BLaER1 (cell line): ENCODE measurements at regions not wholly inside any gene's neighbourhood (a gene's known extent, or its start where the extent isn't known, plus 50 kb on each side); places are given as distances from the start of the nearest gene placed in this dataset.
"Not testable (repeated sequence)": the region's sequence is repeated elsewhere in the genome, so short reads cannot be mapped to it uniquely, and the experiment has no call there.

Source experiments
- H3K27ac ChIP-seq: shearing (Covaris generic); formaldehyde crosslinking; 2 replicates; pipeline ENCODE4 v1.8.1; 2022
- H3K27me3 ChIP-seq: shearing (Covaris generic); formaldehyde crosslinking; 2 replicates; pipeline ENCODE4 v1.8.1; 2022
- H3K36me3 ChIP-seq: shearing (Covaris generic); formaldehyde crosslinking; 2 replicates; pipeline ENCODE4 v1.8.1; 2022
- H3K4me1 ChIP-seq: shearing (Covaris generic); formaldehyde crosslinking; 2 replicates; pipeline ENCODE4 v1.8.1; 2022
- H3K4me2 ChIP-seq: shearing (Covaris generic); formaldehyde crosslinking; 2 replicates; pipeline ENCODE4 v1.8.1; 2022
- H3K4me3 ChIP-seq: shearing (Covaris generic); formaldehyde crosslinking; 2 replicates; pipeline ENCODE4 v1.8.1; 2022
- H3K9ac ChIP-seq: shearing (Covaris generic); formaldehyde crosslinking; 2 replicates; pipeline ENCODE4 v1.8.1; 2022
- H3K9me3 ChIP-seq: shearing (Covaris generic); formaldehyde crosslinking; 2 replicates; pipeline ENCODE4 v1.8.1; 2022
- H4K20me1 ChIP-seq: shearing (Covaris generic); formaldehyde crosslinking; 2 replicates; pipeline ENCODE4 v1.8.1; 2022
- Cebpa-rat ChIP-seq: shearing (Covaris generic); IDR thresholded peaks from 2 replicates; pipeline ENCODE4 v1.8.1; 2022

- no peak overlapping the region for H3K27ac ChIP-seq
- no peak overlapping the region for H3K9ac ChIP-seq
- no peaks in the 10 kb centered on the region for H4K20me1 ChIP-seq
- H3K4me1 ChIP-seq = no peaks in the 10 kb centered on the region
- no peak overlapping the region for H3K4me2 ChIP-seq
- TF ChIP-seq Cebpa-rat = no peak
- no peak overlapping the region for H3K4me3 ChIP-seq
- no peaks in the 10 kb centered on the region for H3K36me3 ChIP-seq
- no peaks in the 10 kb centered on the region for H3K27me3 ChIP-seq
- peaks cover 10% of the 10 kb centered on the region for H3K9me3 ChIP-seq
These were observed 151.7 kb downstream of the ADCYAP1 start for GRCh38 chr18:1056404-1056803.

DNA sequence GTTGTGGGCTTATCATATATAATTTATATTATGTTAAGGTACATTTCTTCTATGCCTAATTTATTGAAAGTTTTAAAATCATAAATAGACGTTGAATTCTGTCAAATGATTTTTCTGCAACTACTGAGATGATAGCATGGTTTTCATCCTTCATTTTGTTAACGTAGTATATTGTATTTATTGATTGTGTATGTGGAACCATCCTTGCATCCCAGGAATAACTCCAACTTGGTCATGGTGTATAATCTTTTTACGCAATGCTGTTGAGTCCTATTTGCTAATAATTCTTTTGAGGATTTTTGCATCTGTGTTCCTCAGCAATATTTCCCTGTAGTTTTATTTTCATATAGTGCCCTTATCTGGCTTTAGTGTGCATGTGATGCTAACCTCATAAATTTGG lies 152.7 kb downstream of the ADCYAP1 start:
- no peak overlapping the region for H3K9ac ChIP-seq
- no peak overlapping the region for H3K4me2 ChIP-seq
- H3K9me3 ChIP-seq = peaks cover 10% of the 10 kb centered on the region
- no peaks in the 10 kb centered on the region for H3K27me3 ChIP-seq
- H4K20me1 ChIP-seq = no peaks in the 10 kb centered on the region
- no peaks in the 10 kb centered on the region for H3K36me3 ChIP-seq
- no peak for TF ChIP-seq Cebpa-rat
- no peaks in the 10 kb centered on the region for H3K4me1 ChIP-seq
- no peak overlapping the region for H3K27ac ChIP-seq
- H3K4me3 ChIP-seq = no peak overlapping the region

GRCh38 chr18:1062588-1062987 lies 157.9 kb downstream of the ADCYAP1 start:
- H3K4me3 ChIP-seq = no peak overlapping the region
- no peaks in the 10 kb centered on the region for H3K27me3 ChIP-seq
- TF ChIP-seq Cebpa-rat = no peak
- H3K4me1 ChIP-seq = no peaks in the 10 kb centered on the region
- no peak overlapping the region for H3K27ac ChIP-seq
- H3K4me2 ChIP-seq = no peak overlapping the region
- H3K9ac ChIP-seq = no peak overlapping the region
- no peaks in the 10 kb centered on the region for H3K36me3 ChIP-seq
- peaks cover under 1% of the 10 kb centered on the region; the same call in 1 of the 2 replicates for H3K9me3 ChIP-seq
- no peaks in the 10 kb centered on the region for H4K20me1 ChIP-seq

GRCh38 chr18:1075322-1075721 lies 170.7 kb downstream of the ADCYAP1 start:
- Histone ChIP-seq H3K9me3 (no peaks in the 10 kb centered on the region), H3K4me1 (no peaks in the 10 kb centered on the region), H3K27me3 (no peaks in the 10 kb centered on the region), H3K4me3 (no peak overlapping the region), H3K36me3 (no peaks in the 10 kb centered on the region), H3K27ac (no peak overlapping the region), H3K9ac (no peak overlapping the region), H3K4me2 (no peak overlapping the region), H4K20me1 (no peaks in the 10 kb centered on the region)
- no peak for TF ChIP-seq Cebpa-rat

DNA sequence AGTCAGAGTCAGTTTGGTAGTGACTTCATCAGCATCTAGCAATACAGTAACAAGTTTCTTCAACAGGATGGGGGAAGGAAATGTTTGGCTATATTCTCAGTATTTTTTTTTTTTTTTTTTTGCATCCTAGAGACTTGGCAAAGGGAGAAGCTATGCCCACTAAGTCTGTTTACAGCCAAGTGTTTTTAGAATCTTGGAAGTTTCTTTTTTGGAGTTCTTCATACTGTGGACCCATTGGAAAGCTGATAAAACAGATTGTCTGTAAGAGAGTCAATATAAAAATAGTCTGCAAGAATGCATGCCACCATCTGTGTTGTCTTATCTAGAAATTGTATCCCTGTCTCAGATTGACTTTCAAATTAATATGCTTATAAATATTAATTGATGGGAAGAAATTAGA lies 171.2 kb downstream of the ADCYAP1 start:
- no peaks in the 10 kb centered on the region for H3K9me3 ChIP-seq
- no peaks in the 10 kb centered on the region for H4K20me1 ChIP-seq
- no peaks in the 10 kb centered on the region for H3K36me3 ChIP-seq
- no peak overlapping the region for H3K9ac ChIP-seq
- H3K4me3 ChIP-seq = no peak overlapping the region
- no peak overlapping the region for H3K4me2 ChIP-seq
- no peak for TF ChIP-seq Cebpa-rat
- no peaks in the 10 kb centered on the region for H3K27me3 ChIP-seq
- no peaks in the 10 kb centered on the region for H3K4me1 ChIP-seq
- no peak overlapping the region for H3K27ac ChIP-seq

DNA sequence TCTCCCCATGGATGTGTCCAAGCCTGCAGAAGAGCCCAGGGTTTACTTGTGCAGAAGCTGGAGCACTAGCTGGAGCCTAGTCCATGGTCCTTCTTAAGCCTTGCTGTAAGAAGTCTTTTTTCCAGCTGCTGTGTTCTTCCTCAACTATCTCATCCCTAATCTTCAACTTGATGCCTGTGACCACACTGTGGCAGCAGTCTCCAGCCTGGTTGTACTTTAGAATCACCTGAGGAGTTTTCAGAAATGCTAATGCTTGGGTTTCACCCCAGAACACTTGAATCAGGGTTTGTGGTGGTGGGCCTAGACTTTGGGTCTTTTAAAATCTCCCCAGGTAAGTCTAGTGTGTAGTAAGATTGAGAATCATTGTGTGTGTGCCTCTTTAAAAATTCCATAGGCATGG lies 173.6 kb downstream of the ADCYAP1 start:
- no peak overlapping the region for H3K27ac ChIP-seq
- H3K4me2 ChIP-seq = no peak overlapping the region
- no peaks in the 10 kb centered on the region for H3K9me3 ChIP-seq
- no peaks in the 10 kb centered on the region for H3K4me1 ChIP-seq
- H4K20me1 ChIP-seq = no peaks in the 10 kb centered on the region
- no peaks in the 10 kb centered on the region for H3K36me3 ChIP-seq
- no peak overlapping the region for H3K4me3 ChIP-seq
- no peaks in the 10 kb centered on the region for H3K27me3 ChIP-seq
- no peak for TF ChIP-seq Cebpa-rat
- no peak overlapping the region for H3K9ac ChIP-seq

GRCh38 chr18:1083675-1084074 lies 179.0 kb downstream of the ADCYAP1 start:
- not testable (repeated sequence) for H3K4me2 ChIP-seq, H3K9ac ChIP-seq, H3K9me3 ChIP-seq, H3K36me3 ChIP-seq, H3K27me3 ChIP-seq, H3K4me3 ChIP-seq, H4K20me1 ChIP-seq, H3K4me1 ChIP-seq, H3K27ac ChIP-seq

DNA sequence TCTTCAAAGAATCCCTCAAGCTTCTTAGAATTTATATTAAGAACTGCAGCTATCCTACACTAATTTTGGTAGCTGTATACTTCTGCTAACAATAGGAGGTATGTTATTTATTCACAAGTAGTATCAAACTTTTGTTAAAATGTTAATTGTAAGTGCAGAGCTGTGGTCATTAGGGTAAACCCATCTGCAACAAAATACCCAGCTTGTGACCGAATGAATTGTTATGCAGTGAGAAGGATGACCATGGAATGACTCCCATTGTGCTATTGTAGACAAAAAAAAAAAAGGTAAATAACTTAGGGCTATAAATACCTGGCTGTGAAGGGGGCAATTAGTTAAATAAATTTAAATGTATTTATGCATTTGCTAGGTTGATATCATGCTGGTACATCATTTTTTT lies 186.1 kb downstream of the ADCYAP1 start:
- Histone ChIP-seq H3K27me3 (no peaks in the 10 kb centered on the region), H3K4me1 (no peaks in the 10 kb centered on the region), H3K4me2 (no peak overlapping the region), H3K27ac (no peak overlapping the region), H3K9me3 (0 out of 2 replicates have a peak, but pooled peaks cover 8% of the 10 kb centered on the region), H3K4me3 (no peak overlapping the region), H3K9ac (no peak overlapping the region), H4K20me1 (no peaks in the 10 kb centered on the region), H3K36me3 (no peaks in the 10 kb centered on the region)
- TF ChIP-seq Cebpa-rat = no peak

- no peak overlapping the region for H3K4me2 ChIP-seq
- no peak overlapping the region for H3K27ac ChIP-seq
- H3K36me3 ChIP-seq = no peaks in the 10 kb centered on the region
- H4K20me1 ChIP-seq = no peaks in the 10 kb centered on the region
- TF ChIP-seq Cebpa-rat = no peak
- no peak overlapping the region for H3K9ac ChIP-seq
- 0 out of 2 replicates have a peak, but pooled peaks cover 8% of the 10 kb centered on the region for H3K9me3 ChIP-seq
- H3K4me3 ChIP-seq = no peak overlapping the region
- H3K4me1 ChIP-seq = no peaks in the 10 kb centered on the region
- H3K27me3 ChIP-seq = no peaks in the 10 kb centered on the region
These were observed 187.6 kb downstream of the ADCYAP1 start for GRCh38 chr18:1092228-1092627.

GRCh38 chr18:1094409-1094808 lies 189.7 kb downstream of the ADCYAP1 start:
- no peaks in the 10 kb centered on the region for H4K20me1 ChIP-seq
- no peak overlapping the region for H3K4me3 ChIP-seq
- no peak for TF ChIP-seq Cebpa-rat
- no peak overlapping the region for H3K27ac ChIP-seq
- no peaks in the 10 kb centered on the region for H3K27me3 ChIP-seq
- H3K4me1 ChIP-seq = no peaks in the 10 kb centered on the region
- no peaks in the 10 kb centered on the region for H3K36me3 ChIP-seq
- H3K4me2 ChIP-seq = no peak overlapping the region
- H3K9ac ChIP-seq = no peak overlapping the region
- H3K9me3 ChIP-seq = peaks cover 12% of the 10 kb centered on the region

DNA sequence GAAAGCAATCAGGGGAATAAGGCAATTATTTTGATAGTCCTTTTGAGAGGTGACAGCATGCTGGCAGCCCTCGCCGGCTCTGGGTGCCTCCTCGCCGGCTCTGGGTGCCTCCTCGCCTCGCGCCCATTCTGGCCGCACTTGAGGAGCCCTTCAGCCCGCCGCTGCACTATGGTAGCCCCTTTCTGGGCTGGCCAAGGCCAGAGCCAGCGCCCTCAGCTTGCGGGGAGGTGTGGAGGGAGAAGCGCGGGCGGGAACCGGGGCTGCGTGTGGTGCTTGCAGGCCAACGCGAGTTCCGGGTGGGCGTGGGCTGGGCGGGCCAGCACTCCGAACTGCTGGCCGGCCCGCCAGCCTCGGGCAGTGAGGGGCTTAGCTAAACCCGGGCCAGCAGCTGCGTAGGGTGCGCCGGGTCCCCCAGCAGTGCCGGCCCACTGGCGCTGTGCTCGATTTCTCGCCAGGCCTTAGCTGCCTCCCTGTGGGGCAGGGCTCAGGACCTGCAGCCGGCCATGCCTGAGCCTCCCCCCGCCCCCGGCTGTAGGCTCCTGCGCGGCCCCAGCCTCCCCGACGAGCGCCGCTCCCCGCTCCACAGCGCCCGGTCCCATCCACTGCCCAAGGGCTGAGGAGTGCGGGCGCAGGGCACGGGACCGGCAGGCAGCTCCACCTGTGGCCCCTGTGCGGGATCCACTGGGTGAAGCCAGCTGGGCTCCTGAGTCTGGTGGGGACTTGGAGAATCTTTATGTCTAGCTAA lies 193.5 kb downstream of the ADCYAP1 start:
- H3K27me3 ChIP-seq, H3K9ac ChIP-seq, H3K27ac ChIP-seq, H3K9me3 ChIP-seq, H3K36me3 ChIP-seq, H3K4me3 ChIP-seq, H3K4me2 ChIP-seq, H3K4me1 ChIP-seq, H4K20me1 ChIP-seq: not testable (repeated sequence)
